GM10266 (cell line): ENCODE measurements at regions not wholly inside any gene's neighbourhood (a gene's known extent, or its start where the extent isn't known, plus 50 kb on each side); places are given as distances from the start of the nearest gene placed in this dataset.

Experiments
- DNase-seq: peaks from one replicate; pipeline ENCODE4 v3.0.0; 2012; ENCODE audit errors: extremely low spot score
- CTCF ChIP-seq: IDR thresholded peaks from 2 replicates; pipeline ENCODE4 v1.5.1; 2012; ENCODE audit warnings: mild to moderate bottlenecking, low read depth; ENCODE audit not compliant: control insufficient read depth, insufficient read depth; ENCODE audit errors: missing control alignments

DNA sequence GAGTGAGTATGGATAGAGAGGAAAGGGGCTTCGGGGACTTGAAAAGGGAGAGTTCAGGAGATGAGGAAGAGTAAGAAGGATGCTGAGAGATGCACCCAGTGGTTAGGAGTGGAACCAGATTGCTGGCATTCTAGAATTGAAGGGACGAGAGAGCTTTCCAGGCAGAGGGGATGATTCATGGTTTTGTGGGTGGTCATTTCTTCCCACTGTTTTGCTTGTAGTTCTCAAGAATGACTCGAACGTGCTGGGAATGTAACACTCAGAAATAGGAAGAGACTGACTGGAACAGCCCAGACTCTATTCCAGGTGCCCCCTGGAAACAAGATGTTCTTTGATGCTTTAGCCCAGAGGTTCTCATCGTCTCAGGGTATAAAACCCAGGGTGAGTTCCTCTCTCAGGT, 294.2 kb downstream of the ICE1 start:
- DNase-seq: no peak
- TF ChIP-seq CTCF: no peak

GRCh38 chr5:5711592-5711991, 289.1 kb downstream of the ICE1 start:
- no peak for DNase-seq
- TF ChIP-seq CTCF: no peak

DNA sequence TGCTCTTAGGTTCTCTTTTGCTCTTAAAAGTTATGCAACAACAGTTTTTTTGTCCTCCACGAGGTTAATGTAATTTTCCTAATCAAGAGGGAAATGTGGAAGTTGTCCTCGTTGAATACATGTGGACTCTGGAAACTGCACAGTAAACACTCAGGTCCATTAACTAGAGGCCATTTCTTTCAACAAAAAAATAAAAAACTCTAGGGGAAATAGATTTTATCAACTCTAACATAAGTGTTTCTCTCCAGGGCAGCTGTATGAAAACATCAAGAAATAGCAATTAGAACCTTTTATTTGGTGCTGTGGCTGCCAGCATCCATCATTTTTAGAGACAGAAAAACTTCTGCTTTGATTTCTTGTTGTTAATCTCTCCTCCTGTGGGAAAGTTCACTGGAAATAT, 288.6 kb downstream of the ICE1 start:
- TF ChIP-seq CTCF: no peak
- DNase-seq: no peak

DNA sequence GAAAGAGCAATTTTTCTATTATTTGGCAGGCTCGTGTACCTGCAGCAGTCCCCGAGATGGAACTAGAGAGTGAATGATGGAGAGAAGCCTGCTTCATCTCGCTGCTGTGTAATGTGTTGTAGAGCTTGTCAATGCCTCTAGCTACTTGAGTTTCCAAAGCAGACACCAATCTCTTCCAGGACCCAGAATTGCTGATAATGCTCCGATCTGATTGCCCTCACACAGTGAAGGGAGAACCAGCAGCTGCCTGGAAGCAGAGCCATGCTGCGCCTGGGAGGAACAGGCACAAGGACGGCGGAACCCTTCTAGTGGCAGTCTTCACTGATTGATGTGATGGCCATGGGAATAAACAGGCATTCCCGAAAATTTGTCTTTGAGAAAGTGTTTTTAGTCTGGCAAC, 288.0 kb downstream of the ICE1 start:
- DNase-seq: no peak
- no peak for TF ChIP-seq CTCF

GRCh38 chr5:5708367-5708919, 286.0 kb downstream of the ICE1 start:
- no peak for TF ChIP-seq CTCF
- no peak for DNase-seq

DNA sequence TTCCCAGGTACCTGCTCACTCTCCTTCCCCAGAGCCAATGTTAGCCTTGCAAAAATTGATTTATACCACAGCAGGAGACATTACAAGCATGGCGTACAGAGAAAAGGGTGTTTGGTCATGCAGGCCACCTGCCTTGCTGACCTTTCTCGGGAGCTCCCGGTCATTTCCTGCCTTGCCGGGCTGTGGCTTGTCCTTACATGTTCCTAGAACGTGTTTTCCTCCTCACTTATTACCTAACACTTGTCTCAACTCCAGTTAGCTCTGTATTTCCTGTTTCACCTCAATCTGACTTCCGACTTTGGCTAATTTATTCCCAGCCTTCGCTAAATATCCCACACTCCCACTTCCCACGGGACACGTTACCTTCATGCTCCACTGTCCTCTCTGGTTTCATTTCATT, 282.5 kb downstream of the ICE1 start:
- no peak for DNase-seq
- no peak for TF ChIP-seq CTCF

GRCh38 chr5:5704352-5704751, 281.9 kb downstream of the ICE1 start:
- no peak for DNase-seq
- TF ChIP-seq CTCF: no peak
